GM12878 (cell line): ENCODE measurements at regions not wholly inside any gene's neighbourhood (a gene's known extent, or its start where the extent isn't known, plus 50 kb on each side); places are given as distances from the start of the nearest gene placed in this dataset.

Source experiments
- ATAC-seq: fragments of 200-7000 bp; cut with Tn5 transposase; 3 replicates; pipeline ENCODE4 v1.9.1; 2020; ENCODE audit warnings: mild to moderate bottlenecking, moderate library complexity
- BruUV-seq: library from RNA; stranded (reverse); fragments of 400-500 nt; replicated peaks from 2 replicates; lab custom pipeline; 2021; lab: Mats Ljungman, UMichigan
- CTCF ChIA-PET: fragments of 300-600 bp; sonication (Branson Sonifier 250); formaldehyde crosslinking; extraction: SDS; loops from one replicate; lab custom pipeline; 2021; ENCODE audit warnings: inconsistent platforms; lab: Yijun Ruan, JAX
- POLR2A ChIA-PET: fragments of 350-600 bp; formaldehyde crosslinking; extraction: SDS; loops from one replicate; lab custom pipeline; 2021; ENCODE audit warnings: inconsistent platforms; lab: Charles Lee
- RAD21 ChIA-PET: fragments of 300-600 bp; sonication (Branson Sonifier 250); formaldehyde crosslinking; loops from one replicate; lab custom pipeline; 2023; ENCODE audit warnings: antibody characterized with exemption; ENCODE audit not compliant: unreplicated experiment; lab: Charles Lee
- SMC1A ChIA-PET: fragments of 300-600 bp; sonication (Branson Sonifier 250); formaldehyde crosslinking; loops from one replicate; lab custom pipeline; 2023; ENCODE audit not compliant: unreplicated experiment, uncharacterized antibody; lab: Charles Lee
- DNase-seq: peaks from one replicate; pipeline ENCODE4 v3.0.0-alpha.2; 2011; ENCODE audit warnings: low read depth, low spot score
- FAIRE-seq: peaks from 3 replicates; lab custom pipeline; 2011; peaks lifted over from hg19 to GRCh38; lab: Jason Lieb, UNC
- H2AFZ ChIP-seq: 2 replicates; pipeline ENCODE4 v1.6.0; 2011; ENCODE audit warnings: low read depth, low read length, control low read depth; ENCODE audit not compliant: control insufficient read depth
- H3K27ac ChIP-seq: 2 replicates; pipeline ENCODE4 v1.5.1; 2011; ENCODE audit warnings: control low read depth; ENCODE audit not compliant: control insufficient read depth, insufficient read depth
- H3K27me3 ChIP-seq, 2 experiments: replicated peaks in 1 of 2; 2 replicates each; pipeline versions ENCODE4 v1.6.0 to v1.6.1; 2011; ENCODE audit warnings: low read length in 1 of 2; ENCODE audit not compliant: control insufficient read depth in 2 of 2, insufficient read depth in 2 of 2
- H3K36me3 ChIP-seq, 2 experiments: 2 replicates each; pipeline ENCODE4 v1.5.1; 2011; ENCODE audit warnings: low read length in 1 of 2; ENCODE audit not compliant: control insufficient read depth in 2 of 2, insufficient read depth in 2 of 2
- H3K4me1 ChIP-seq: 2 replicates; pipeline ENCODE4 v1.6.1; 2011; ENCODE audit warnings: mild to moderate bottlenecking, low read length, moderate library complexity, mixed read lengths; ENCODE audit not compliant: control insufficient read depth, insufficient read depth
- H3K4me2 ChIP-seq: 2 replicates; pipeline ENCODE4 v1.6.0; 2011; ENCODE audit warnings: control low read depth; ENCODE audit not compliant: control insufficient read depth, insufficient read depth
- H3K4me3 ChIP-seq: fragments of 200-600 bp; sonication (generic); 2 replicates; pipeline ENCODE4 v1.5.1; 2016
- H3K79me2 ChIP-seq: 2 replicates; pipeline ENCODE4 v1.6.0; 2011; ENCODE audit warnings: low read length; ENCODE audit not compliant: control insufficient read depth, insufficient read depth
- H3K9ac ChIP-seq: 2 replicates; pipeline ENCODE4 v1.8.0; 2011; ENCODE audit warnings: low read length, control low read depth, mixed read lengths; ENCODE audit not compliant: control insufficient read depth, insufficient read depth
- H3K9me3 ChIP-seq: replicated peaks from 3 replicates; pipeline ENCODE4 v1.5.1; 2011; ENCODE audit warnings: mild to moderate bottlenecking, low read length; ENCODE audit not compliant: control insufficient read depth, insufficient read depth
- H4K20me1 ChIP-seq: 2 replicates; pipeline ENCODE4 v1.6.0; 2011; ENCODE audit not compliant: control insufficient read depth, insufficient read depth
- ATF7 ChIP-seq: fragments of 450-650 bp; IDR thresholded peaks from 2 replicates; pipeline ENCODE4 v1.6.1; 2016; ENCODE audit warnings: low read depth, mild to moderate bottlenecking
- CBFB ChIP-seq: IDR thresholded peaks from 2 replicates; pipeline ENCODE4 v1.6.1; 2016; ENCODE audit warnings: antibody characterized with exemption, low read depth
- CREM ChIP-seq: IDR thresholded peaks from 2 replicates; pipeline ENCODE4 v1.6.1; 2014; ENCODE audit warnings: antibody characterized with exemption, low read depth
- DPF2 ChIP-seq: fragments of 450-650 bp; IDR thresholded peaks from 2 replicates; pipeline ENCODE4 v1.6.1; 2017; ENCODE audit warnings: mild to moderate bottlenecking
- EGR1 ChIP-seq, 2 experiments: IDR thresholded peaks; 1 replicate in 1 of 2; 2 replicates in 1 of 2; pipeline ENCODE4 v1.6.1; 2011 to 2012; ENCODE audit warnings: low read depth in 2 of 2, low read length in 2 of 2, borderline replicate concordance in 1 of 2, mild to moderate bottlenecking in 1 of 2, moderate library complexity in 1 of 2
- IKZF2 ChIP-seq, 2 experiments: fragments of 450-650 bp; IDR thresholded peaks; 2 replicates each; pipeline ENCODE4 v1.6.1; 2017; ENCODE audit warnings: mild to moderate bottlenecking in 2 of 2, moderate library complexity in 2 of 2
- MYB ChIP-seq: fragments of 150-350 bp; IDR thresholded peaks from 2 replicates; pipeline ENCODE4 v1.6.1; 2014; ENCODE audit warnings: mild to moderate bottlenecking, low read depth, low read length, borderline replicate concordance
- NFIC ChIP-seq: IDR thresholded peaks from 2 replicates; pipeline ENCODE4 v1.6.1; 2012; ENCODE audit warnings: low read depth, mild to moderate bottlenecking, inconsistent platforms, low read length, moderate library complexity
- NFYA ChIP-seq: IDR thresholded peaks from 2 replicates; pipeline ENCODE4 v1.6.1; 2011; ENCODE audit warnings: low read depth, mild to moderate bottlenecking, low read length, improper control_type of control experiment, borderline replicate concordance
- NFYB ChIP-seq: IDR thresholded peaks from 2 replicates; pipeline ENCODE4 v1.6.1; 2011; ENCODE audit warnings: low read depth, mild to moderate bottlenecking, low read length, improper control_type of control experiment, moderate library complexity; ENCODE audit not compliant: insufficient read depth
- SREBF1 ChIP-seq: IDR thresholded peaks from 2 replicates; pipeline ENCODE4 v1.6.1; 2012; ENCODE audit warnings: mild to moderate bottlenecking, low read length
- ZNF207 ChIP-seq: fragments of 450-650 bp; IDR thresholded peaks from 2 replicates; pipeline ENCODE4 v1.6.1; 2014; ENCODE audit warnings: antibody characterized with exemption, mild to moderate bottlenecking, borderline replicate concordance
- ZNF24 ChIP-seq: fragments of 450-650 bp; IDR thresholded peaks from 2 replicates; pipeline ENCODE4 v1.6.1; 2017; ENCODE audit warnings: antibody characterized with exemption, mild to moderate bottlenecking
- WGBS: methylation state at CpG from one replicate; pipeline ENCODE4 v1.1.6; 2016; ENCODE audit warnings: low lambda C conversion rate; ENCODE audit not compliant: insufficient replicate concordance, insufficient coverage; ENCODE audit errors: missing lambda C conversion rate; 5-methylcytosine and 5-hydroxymethylcytosine counted together
- in situ Hi-C: fragments of 300-500 bp; cut with MboI; formaldehyde crosslinking; loops from 9 replicates; pipeline ENCODE4 v1.14.3; 2018; ENCODE audit warnings: mixed read lengths
- intact Hi-C: fragments of 100-400 bp; cut with micrococcal nuclease; formaldehyde crosslinking; loops from one replicate; pipeline ENCODE4 v1.14.2; 2022; ENCODE audit not compliant: unreplicated experiment
- TF ChIP-seq, protein P1 (sequence below): fragments of 450-650 bp; IDR thresholded peaks from 2 replicates; pipeline ENCODE4 v1.6.1; 2016; ENCODE audit warnings: mild to moderate bottlenecking
- TF ChIP-seq, protein P2 (sequence below): IDR thresholded peaks from 2 replicates; pipeline ENCODE4 v1.6.1; 2012; ENCODE audit warnings: mild to moderate bottlenecking, low read depth, low read length
- TF ChIP-seq, protein P3 (sequence below): IDR thresholded peaks from 2 replicates; pipeline ENCODE4 v1.6.1; 2011; ENCODE audit warnings: mild to moderate bottlenecking, low read depth, low read length, moderate library complexity; ENCODE audit not compliant: insufficient replicate concordance
- TF ChIP-seq, protein P4 (sequence below): fragments of 450-650 bp; IDR thresholded peaks from 2 replicates; pipeline ENCODE4 v1.6.1; 2014; ENCODE audit warnings: mild to moderate bottlenecking
- TF ChIP-seq, protein P5 (sequence below): fragments of 450-650 bp; IDR thresholded peaks from 2 replicates; pipeline ENCODE4 v1.6.1; 2017; ENCODE audit warnings: low read depth, mild to moderate bottlenecking, moderate library complexity

DNA sequence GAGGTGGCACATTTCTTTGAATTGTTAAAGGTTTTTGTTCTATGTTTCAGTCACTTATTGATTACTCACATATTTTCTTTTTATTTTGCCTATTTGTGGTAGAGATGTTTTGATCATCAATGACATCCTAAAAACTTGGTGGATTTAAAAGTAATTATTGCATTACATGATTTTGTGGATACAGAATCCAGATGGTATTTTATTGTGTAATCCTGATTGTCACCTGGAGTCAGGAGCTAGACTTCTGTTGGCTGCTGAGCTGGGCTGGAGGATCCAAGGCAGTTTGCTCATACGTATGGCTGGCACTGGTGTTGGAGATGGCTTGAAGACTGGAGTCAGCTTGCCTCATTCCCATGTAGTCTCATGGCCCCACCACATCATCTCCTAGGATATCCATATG, 1009.6 kb upstream of the PCDH7 start:
- ChIA-PET CTCF (no interaction called here), POLR2A (no interaction called here)
- H3K79me2 ChIP-seq = no peaks in the 10 kb centered on the region
- TF ChIP-seq NFIC (no peak), SREBF1 (no peak), ZNF207 (no peak), MYB (no peak), IKZF2 (IDR thresholded peaks at IDR 0.05) (no peak), NFYB (no peak), DPF2 (no peak), EGR1 (IDR thresholded peaks at IDR 0.05; ENCODE audit: borderline replicate concordance in 1 of 2, low read depth in 2 of 2, low read length in 2 of 2) (no peak), NFYA (no peak), ZNF24 (no peak), CREM (no peak), ATF7 (no peak), CBFB (no peak)
- TF ChIP-seq, protein P1, sequence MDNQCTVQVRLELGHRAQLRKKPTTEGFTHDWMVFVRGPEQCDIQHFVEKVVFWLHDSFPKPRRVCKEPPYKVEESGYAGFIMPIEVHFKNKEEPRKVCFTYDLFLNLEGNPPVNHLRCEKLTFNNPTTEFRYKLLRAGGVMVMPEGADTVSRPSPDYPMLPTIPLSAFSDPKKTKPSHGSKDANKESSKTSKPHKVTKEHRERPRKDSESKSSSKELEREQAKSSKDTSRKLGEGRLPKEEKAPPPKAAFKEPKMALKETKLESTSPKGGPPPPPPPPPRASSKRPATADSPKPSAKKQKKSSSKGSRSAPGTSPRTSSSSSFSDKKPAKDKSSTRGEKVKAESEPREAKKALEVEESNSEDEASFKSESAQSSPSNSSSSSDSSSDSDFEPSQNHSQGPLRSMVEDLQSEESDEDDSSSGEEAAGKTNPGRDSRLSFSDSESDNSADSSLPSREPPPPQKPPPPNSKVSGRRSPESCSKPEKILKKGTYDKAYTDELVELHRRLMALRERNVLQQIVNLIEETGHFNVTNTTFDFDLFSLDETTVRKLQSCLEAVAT = no peak
- TF ChIP-seq, protein P2, sequence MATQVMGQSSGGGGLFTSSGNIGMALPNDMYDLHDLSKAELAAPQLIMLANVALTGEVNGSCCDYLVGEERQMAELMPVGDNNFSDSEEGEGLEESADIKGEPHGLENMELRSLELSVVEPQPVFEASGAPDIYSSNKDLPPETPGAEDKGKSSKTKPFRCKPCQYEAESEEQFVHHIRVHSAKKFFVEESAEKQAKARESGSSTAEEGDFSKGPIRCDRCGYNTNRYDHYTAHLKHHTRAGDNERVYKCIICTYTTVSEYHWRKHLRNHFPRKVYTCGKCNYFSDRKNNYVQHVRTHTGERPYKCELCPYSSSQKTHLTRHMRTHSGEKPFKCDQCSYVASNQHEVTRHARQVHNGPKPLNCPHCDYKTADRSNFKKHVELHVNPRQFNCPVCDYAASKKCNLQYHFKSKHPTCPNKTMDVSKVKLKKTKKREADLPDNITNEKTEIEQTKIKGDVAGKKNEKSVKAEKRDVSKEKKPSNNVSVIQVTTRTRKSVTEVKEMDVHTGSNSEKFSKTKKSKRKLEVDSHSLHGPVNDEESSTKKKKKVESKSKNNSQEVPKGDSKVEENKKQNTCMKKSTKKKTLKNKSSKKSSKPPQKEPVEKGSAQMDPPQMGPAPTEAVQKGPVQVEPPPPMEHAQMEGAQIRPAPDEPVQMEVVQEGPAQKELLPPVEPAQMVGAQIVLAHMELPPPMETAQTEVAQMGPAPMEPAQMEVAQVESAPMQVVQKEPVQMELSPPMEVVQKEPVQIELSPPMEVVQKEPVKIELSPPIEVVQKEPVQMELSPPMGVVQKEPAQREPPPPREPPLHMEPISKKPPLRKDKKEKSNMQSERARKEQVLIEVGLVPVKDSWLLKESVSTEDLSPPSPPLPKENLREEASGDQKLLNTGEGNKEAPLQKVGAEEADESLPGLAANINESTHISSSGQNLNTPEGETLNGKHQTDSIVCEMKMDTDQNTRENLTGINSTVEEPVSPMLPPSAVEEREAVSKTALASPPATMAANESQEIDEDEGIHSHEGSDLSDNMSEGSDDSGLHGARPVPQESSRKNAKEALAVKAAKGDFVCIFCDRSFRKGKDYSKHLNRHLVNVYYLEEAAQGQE = no peak
- TF ChIP-seq, protein P3, sequence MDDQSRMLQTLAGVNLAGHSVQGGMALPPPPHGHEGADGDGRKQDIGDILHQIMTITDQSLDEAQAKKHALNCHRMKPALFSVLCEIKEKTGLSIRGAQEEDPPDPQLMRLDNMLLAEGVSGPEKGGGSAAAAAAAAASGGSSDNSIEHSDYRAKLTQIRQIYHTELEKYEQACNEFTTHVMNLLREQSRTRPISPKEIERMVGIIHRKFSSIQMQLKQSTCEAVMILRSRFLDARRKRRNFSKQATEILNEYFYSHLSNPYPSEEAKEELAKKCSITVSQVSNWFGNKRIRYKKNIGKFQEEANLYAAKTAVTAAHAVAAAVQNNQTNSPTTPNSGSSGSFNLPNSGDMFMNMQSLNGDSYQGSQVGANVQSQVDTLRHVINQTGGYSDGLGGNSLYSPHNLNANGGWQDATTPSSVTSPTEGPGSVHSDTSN = no peak
- TF ChIP-seq, protein P4, sequence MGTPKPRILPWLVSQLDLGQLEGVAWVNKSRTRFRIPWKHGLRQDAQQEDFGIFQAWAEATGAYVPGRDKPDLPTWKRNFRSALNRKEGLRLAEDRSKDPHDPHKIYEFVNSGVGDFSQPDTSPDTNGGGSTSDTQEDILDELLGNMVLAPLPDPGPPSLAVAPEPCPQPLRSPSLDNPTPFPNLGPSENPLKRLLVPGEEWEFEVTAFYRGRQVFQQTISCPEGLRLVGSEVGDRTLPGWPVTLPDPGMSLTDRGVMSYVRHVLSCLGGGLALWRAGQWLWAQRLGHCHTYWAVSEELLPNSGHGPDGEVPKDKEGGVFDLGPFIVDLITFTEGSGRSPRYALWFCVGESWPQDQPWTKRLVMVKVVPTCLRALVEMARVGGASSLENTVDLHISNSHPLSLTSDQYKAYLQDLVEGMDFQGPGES = no peak
- TF ChIP-seq, protein P5, sequence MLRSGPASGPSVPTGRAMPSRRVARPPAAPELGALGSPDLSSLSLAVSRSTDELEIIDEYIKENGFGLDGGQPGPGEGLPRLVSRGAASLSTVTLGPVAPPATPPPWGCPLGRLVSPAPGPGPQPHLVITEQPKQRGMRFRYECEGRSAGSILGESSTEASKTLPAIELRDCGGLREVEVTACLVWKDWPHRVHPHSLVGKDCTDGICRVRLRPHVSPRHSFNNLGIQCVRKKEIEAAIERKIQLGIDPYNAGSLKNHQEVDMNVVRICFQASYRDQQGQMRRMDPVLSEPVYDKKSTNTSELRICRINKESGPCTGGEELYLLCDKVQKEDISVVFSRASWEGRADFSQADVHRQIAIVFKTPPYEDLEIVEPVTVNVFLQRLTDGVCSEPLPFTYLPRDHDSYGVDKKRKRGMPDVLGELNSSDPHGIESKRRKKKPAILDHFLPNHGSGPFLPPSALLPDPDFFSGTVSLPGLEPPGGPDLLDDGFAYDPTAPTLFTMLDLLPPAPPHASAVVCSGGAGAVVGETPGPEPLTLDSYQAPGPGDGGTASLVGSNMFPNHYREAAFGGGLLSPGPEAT = no peak

More for the DNA sequence above, 1009.6 kb upstream of the PCDH7 start:
- in situ Hi-C loops (no loop called here), intact Hi-C loops (no loop called here)
- H3K4me3 ChIP-seq = no peak overlapping the region
- no peaks in the 10 kb centered on the region for H3K4me1 ChIP-seq
- WGBS = 0% methylated on average over 1 of the region's 1 CpG
- ATAC-seq = no peak
- H4K20me1 ChIP-seq = no peaks in the 10 kb centered on the region
- no peak overlapping the region for H3K4me2 ChIP-seq
- H3K36me3 ChIP-seq = no peaks in the 10 kb centered on the region
- no peaks in the 10 kb centered on the region for H3K9me3 ChIP-seq
- no peak overlapping the region for H3K9ac ChIP-seq
- FAIRE-seq = no peak
- BruUV-seq = no TSS peak
- H2AFZ ChIP-seq = no peak overlapping the region
- H3K27me3 ChIP-seq = no peaks in the 10 kb centered on the region
- SMC1A ChIA-PET = no interaction called here
- H3K27ac ChIP-seq = no peak overlapping the region
- RAD21 ChIA-PET = no interaction called here
- no peak for DNase-seq
